Lower leg skin (tissue), 3 donors: ENCODE measurements at regions not wholly inside any gene's neighbourhood (a gene's known extent, or its start where the extent isn't known, plus 50 kb on each side); places are given as distances from the start of the nearest gene placed in this dataset.

Source experiments
- POLR2A ChIP-seq, 2 donors: fragments of 450-650 bp; IDR thresholded peaks; one replicate each; pipeline ENCODE4 v1.6.1; 2016 to 2017; ENCODE audit warnings: antibody characterized with exemption in 2 of 2, mild to moderate bottlenecking in 1 of 2, moderate library complexity in 1 of 2
- TF ChIP-seq, protein P1 (sequence below), 3 donors: fragments of 450-650 bp; IDR thresholded peaks; one replicate each; pipeline ENCODE4 v1.5.1; 2016; ENCODE audit warnings: antibody characterized with exemption in 3 of 3, mild to moderate bottlenecking in 3 of 3, moderate library complexity in 2 of 3

DNA sequence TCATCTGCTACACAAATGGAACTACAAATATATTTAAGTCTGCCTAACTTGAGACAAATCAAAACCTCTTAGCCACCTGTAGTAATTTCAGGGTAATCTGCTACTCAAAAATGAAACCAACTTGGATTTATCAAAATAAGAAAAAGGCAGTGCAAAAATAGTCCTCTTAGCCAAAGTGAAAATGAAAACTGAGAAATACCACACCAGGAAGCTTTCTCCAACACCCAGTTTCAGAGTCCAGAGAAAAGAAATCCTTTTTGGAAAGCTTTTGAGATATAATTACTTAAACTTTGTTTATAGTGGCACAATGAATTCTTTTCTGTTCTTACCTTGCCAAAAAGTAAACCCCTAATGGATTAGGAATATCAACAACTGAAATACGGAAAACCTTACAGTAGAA is 990.4 kb downstream of the EFNA5 start:
- TF ChIP-seq, protein P1, sequence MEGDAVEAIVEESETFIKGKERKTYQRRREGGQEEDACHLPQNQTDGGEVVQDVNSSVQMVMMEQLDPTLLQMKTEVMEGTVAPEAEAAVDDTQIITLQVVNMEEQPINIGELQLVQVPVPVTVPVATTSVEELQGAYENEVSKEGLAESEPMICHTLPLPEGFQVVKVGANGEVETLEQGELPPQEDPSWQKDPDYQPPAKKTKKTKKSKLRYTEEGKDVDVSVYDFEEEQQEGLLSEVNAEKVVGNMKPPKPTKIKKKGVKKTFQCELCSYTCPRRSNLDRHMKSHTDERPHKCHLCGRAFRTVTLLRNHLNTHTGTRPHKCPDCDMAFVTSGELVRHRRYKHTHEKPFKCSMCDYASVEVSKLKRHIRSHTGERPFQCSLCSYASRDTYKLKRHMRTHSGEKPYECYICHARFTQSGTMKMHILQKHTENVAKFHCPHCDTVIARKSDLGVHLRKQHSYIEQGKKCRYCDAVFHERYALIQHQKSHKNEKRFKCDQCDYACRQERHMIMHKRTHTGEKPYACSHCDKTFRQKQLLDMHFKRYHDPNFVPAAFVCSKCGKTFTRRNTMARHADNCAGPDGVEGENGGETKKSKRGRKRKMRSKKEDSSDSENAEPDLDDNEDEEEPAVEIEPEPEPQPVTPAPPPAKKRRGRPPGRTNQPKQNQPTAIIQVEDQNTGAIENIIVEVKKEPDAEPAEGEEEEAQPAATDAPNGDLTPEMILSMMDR (IDR thresholded peaks at IDR 0.05), result no peak
- no peak for TF ChIP-seq POLR2A (IDR thresholded peaks at IDR 0.05)
